ENCODE measurements at regions not wholly inside any gene's neighbourhood (a gene's known extent, or its start where the extent isn't known, plus 50 kb on each side); places are given as distances from the start of the nearest gene placed in this dataset.

DNA sequence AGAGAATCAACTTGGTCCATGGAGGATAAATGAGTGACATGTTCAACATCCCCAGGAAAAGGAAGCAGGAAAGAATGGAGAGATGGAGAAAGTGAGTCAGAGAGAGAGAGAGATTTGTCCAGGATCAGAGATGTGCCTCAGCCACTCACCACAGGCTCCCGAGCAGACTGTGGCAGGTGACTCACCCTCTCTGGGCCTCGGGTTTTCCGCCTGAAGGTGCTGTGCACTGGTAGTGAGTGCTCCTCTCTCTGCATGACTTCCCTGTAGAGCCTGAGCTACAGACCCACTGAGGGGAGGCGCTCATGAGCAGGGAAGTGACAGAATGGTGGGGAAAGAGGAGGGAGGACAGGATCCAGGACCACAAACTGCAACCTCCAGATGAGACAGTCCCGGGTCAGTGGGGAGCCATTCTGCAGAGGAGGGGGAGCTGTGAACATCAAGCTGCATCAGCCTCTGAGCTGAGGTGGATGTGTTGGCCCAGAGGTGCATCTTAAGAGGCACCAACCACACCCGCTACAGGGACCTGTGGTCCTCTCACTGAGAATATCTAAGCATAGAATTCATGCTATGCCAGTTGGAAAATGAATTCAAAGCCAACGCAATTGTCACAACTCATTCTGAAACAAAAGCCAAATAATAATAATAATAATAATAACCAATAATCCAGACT is 433.4 kb downstream of the BRD1 start:
- Histone ChIP-seq H4K20me1 (ENCODE audit: insufficient read depth) (no peaks in the 10 kb centered on the region), H3K4me3 (replicated peaks in 1 of 2; ENCODE audit: low read depth in 1 of 2, low read length in 2 of 2) (no peak overlapping the region), H3K9me2 (ENCODE audit: insufficient read depth) (no peaks in the 10 kb centered on the region), H3K27me3 (ENCODE audit: insufficient read depth, low read length) (no peaks in the 10 kb centered on the region), H3K79me2 (ENCODE audit: insufficient read depth, low read length) (no peaks in the 10 kb centered on the region), H3K4me1 (ENCODE audit: control insufficient read depth in 1 of 2, insufficient read depth in 2 of 2, low read length in 2 of 2) (peaks cover 0 to 5% of the 10 kb centered on the region in 2 experiments; a peak in 2 of 4 replicates), H3K36me3 (ENCODE audit: control insufficient read depth in 1 of 2, insufficient read depth in 2 of 2, low read length in 2 of 2) (no peaks in the 10 kb centered on the region), H3K4me2 (ENCODE audit: low read length) (no peak overlapping the region), H3K9ac (ENCODE audit: low read length) (no peak overlapping the region), H3K9me3 (ENCODE audit: control insufficient read depth in 1 of 2, insufficient read depth in 1 of 2, low read depth in 1 of 2, low read length in 2 of 2) (peaks cover 0 to 3% of the 10 kb centered on the region in 2 experiments; a peak in 2 of 4 replicates), H2AFZ (ENCODE audit: low read depth, low read length, poor library complexity, severe bottlenecking) (no peak overlapping the region), H3K27ac (ENCODE audit: low read depth, low read length) (no peak overlapping the region)
- POLR2A ChIA-PET: no interaction called here
- intact Hi-C loops (cut with micrococcal nuclease): no loop called here
- BruUV-seq (replicated peaks): no TSS peak
- DNase-seq (ENCODE audit: low read depth, low spot score): peak; percentile 12
- CTCF ChIA-PET: no interaction called here
- RAD21 ChIA-PET (ENCODE audit: low non-redundant PET in 1 of 2, low total read pairs in 2 of 2, uncharacterized antibody in 2 of 2, unreplicated experiment in 2 of 2): no interaction called here
- TF ChIP-seq JUND (IDR thresholded peaks at IDR 0.05) (peak; percentile 30; the same call in 1 of the 2 replicates), FOSL1 (IDR thresholded peaks at IDR 0.05; ENCODE audit: low read depth) (no peak; the same call in 1 of the 2 replicates), CBX3 (IDR thresholded peaks at IDR 0.05; ENCODE audit: low read depth) (no peak)
- ATAC-seq: peak; percentile 59

DNA sequence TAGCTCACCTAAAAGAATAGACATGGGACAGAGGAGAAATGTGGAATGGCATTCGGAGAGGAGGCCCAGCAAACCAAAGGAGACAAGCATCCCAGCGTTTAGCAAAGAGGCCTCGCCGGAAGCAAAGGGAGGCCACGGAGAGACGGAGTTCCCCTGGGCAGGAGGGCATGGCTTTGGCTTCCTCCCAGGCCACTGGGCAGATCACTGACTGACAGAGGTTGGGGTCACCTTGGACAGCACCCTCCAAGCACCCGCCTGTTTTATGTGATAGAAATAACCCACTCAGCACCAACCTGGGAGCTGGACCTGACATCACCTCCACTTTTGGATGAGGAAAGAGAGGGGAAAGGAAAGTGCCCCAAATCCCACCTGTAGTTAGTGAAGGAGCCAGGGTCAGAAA is 434.1 kb downstream of the BRD1 start:
- RAD21 ChIA-PET (ENCODE audit: low non-redundant PET in 1 of 2, low total read pairs in 2 of 2, uncharacterized antibody in 2 of 2, unreplicated experiment in 2 of 2): no interaction called here
- Histone ChIP-seq H3K36me3 (ENCODE audit: control insufficient read depth in 1 of 2, insufficient read depth in 2 of 2, low read length in 2 of 2) (no peaks in the 10 kb centered on the region), H3K4me1 (ENCODE audit: control insufficient read depth in 1 of 2, insufficient read depth in 2 of 2, low read length in 2 of 2) (peaks cover 0 to 5% of the 10 kb centered on the region in 2 experiments; a peak in 2 of 4 replicates), H4K20me1 (ENCODE audit: insufficient read depth) (no peaks in the 10 kb centered on the region), H3K9me3 (ENCODE audit: control insufficient read depth in 1 of 2, insufficient read depth in 1 of 2, low read depth in 1 of 2, low read length in 2 of 2) (peaks cover 0 to 9% of the 10 kb centered on the region in 2 experiments; a peak in 2 of 4 replicates), H2AFZ (ENCODE audit: low read depth, low read length, poor library complexity, severe bottlenecking) (no peak overlapping the region), H3K4me3 (replicated peaks in 1 of 2; ENCODE audit: low read depth in 1 of 2, low read length in 2 of 2) (no peak overlapping the region), H3K9me2 (ENCODE audit: insufficient read depth) (no peaks in the 10 kb centered on the region), H3K27ac (ENCODE audit: low read depth, low read length) (no peak overlapping the region), H3K27me3 (ENCODE audit: insufficient read depth, low read length) (no peaks in the 10 kb centered on the region), H3K4me2 (ENCODE audit: low read length) (no peak overlapping the region), H3K9ac (ENCODE audit: low read length) (no peak overlapping the region), H3K79me2 (ENCODE audit: insufficient read depth, low read length) (no peaks in the 10 kb centered on the region)
- DNase-seq (ENCODE audit: low read depth, low spot score) (no peak), ATAC-seq (no peak)
- POLR2A ChIA-PET: no interaction called here
- no peak for TF ChIP-seq RAD21 (IDR thresholded peaks at IDR 0.05; ENCODE audit: low read depth)
- no peak for TF ChIP-seq JUND (IDR thresholded peaks at IDR 0.05)
- TF ChIP-seq FOSL1 (IDR thresholded peaks at IDR 0.05; ENCODE audit: low read depth): no peak
- TF ChIP-seq POLR2A (IDR thresholded peaks at IDR 0.05; ENCODE audit: borderline replicate concordance, extremely low read depth, insufficient read depth, insufficient read length): no peak
- TF ChIP-seq, protein P1, sequence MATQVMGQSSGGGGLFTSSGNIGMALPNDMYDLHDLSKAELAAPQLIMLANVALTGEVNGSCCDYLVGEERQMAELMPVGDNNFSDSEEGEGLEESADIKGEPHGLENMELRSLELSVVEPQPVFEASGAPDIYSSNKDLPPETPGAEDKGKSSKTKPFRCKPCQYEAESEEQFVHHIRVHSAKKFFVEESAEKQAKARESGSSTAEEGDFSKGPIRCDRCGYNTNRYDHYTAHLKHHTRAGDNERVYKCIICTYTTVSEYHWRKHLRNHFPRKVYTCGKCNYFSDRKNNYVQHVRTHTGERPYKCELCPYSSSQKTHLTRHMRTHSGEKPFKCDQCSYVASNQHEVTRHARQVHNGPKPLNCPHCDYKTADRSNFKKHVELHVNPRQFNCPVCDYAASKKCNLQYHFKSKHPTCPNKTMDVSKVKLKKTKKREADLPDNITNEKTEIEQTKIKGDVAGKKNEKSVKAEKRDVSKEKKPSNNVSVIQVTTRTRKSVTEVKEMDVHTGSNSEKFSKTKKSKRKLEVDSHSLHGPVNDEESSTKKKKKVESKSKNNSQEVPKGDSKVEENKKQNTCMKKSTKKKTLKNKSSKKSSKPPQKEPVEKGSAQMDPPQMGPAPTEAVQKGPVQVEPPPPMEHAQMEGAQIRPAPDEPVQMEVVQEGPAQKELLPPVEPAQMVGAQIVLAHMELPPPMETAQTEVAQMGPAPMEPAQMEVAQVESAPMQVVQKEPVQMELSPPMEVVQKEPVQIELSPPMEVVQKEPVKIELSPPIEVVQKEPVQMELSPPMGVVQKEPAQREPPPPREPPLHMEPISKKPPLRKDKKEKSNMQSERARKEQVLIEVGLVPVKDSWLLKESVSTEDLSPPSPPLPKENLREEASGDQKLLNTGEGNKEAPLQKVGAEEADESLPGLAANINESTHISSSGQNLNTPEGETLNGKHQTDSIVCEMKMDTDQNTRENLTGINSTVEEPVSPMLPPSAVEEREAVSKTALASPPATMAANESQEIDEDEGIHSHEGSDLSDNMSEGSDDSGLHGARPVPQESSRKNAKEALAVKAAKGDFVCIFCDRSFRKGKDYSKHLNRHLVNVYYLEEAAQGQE (IDR thresholded peaks at IDR 0.05; ENCODE audit: low read depth): peak; percentile 11
- no TSS peak for BruUV-seq (replicated peaks)
- intact Hi-C loops (cut with micrococcal nuclease): no loop called here
- CTCF ChIA-PET: no interaction called here
